Kidney epithelial cell (primary cell): ENCODE measurements at regions not wholly inside any gene's neighbourhood (a gene's known extent, or its start where the extent isn't known, plus 50 kb on each side); places are given as distances from the start of the nearest gene placed in this dataset.
"Not testable (repeated sequence)": the region's sequence is repeated elsewhere in the genome, so short reads cannot be mapped to it uniquely, and the experiment has no call there.

Experiments
- DNase-seq: peaks from one replicate; pipeline ENCODE4 v3.0.0-alpha.2; 2010; ENCODE audit warnings: low read depth
- H3K27me3 ChIP-seq: 2 replicates; pipeline ENCODE4 v1.6.0; 2011; ENCODE audit warnings: low read length; ENCODE audit not compliant: control insufficient read depth, insufficient read depth
- H3K36me3 ChIP-seq: 2 replicates; pipeline ENCODE4 v1.5.1; 2011; ENCODE audit warnings: low read length; ENCODE audit not compliant: control insufficient read depth, insufficient read depth
- H3K4me3 ChIP-seq: 2 replicates; pipeline ENCODE4 v1.5.1; 2011; ENCODE audit warnings: low read depth, mild to moderate bottlenecking, control low read depth, low read length
- TF ChIP-seq, protein P1 (sequence below): IDR thresholded peaks from 2 replicates; pipeline ENCODE4 v1.5.1; 2011; ENCODE audit warnings: mild to moderate bottlenecking, moderate library complexity, low read length, control low read depth, inconsistent platforms; ENCODE audit not compliant: insufficient read depth, poor library complexity, severe bottlenecking

DNA sequence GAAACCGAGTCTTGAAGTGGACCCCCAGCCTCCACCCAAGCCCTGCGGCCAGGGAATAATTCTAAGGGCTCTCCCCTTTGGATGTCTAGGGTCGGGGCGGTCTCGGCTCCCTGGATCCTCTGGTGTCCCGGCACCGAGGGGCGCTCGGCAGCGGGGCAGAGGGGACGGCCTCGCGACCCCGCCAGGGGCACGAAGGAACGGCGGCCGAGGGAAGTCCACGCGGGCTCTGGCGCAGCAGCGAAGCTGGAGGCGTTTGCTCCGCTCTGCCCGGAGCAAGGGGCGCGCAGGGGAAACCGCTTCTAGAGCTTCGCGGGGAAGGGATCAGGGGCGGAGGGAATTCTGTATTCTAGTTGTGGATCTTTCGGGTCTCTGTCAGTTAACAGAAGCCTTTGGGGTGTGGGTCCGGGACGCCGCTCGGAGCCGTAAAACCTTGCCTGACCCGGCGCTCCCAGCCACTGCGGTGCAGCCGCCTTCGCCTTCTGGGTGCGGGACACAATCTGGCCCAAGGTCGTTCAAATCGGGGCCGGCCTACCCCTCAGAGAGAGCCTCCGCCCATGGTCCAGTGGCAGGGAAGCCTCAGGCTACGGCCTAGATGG, 118.2 kb downstream of the KCNRG start:
- Histone ChIP-seq H3K4me3 (no peak overlapping the region), H3K27me3 (peaks cover 53% of the 10 kb centered on the region), H3K36me3 (no peaks in the 10 kb centered on the region)
- no peak for DNase-seq
- TF ChIP-seq, protein P1, sequence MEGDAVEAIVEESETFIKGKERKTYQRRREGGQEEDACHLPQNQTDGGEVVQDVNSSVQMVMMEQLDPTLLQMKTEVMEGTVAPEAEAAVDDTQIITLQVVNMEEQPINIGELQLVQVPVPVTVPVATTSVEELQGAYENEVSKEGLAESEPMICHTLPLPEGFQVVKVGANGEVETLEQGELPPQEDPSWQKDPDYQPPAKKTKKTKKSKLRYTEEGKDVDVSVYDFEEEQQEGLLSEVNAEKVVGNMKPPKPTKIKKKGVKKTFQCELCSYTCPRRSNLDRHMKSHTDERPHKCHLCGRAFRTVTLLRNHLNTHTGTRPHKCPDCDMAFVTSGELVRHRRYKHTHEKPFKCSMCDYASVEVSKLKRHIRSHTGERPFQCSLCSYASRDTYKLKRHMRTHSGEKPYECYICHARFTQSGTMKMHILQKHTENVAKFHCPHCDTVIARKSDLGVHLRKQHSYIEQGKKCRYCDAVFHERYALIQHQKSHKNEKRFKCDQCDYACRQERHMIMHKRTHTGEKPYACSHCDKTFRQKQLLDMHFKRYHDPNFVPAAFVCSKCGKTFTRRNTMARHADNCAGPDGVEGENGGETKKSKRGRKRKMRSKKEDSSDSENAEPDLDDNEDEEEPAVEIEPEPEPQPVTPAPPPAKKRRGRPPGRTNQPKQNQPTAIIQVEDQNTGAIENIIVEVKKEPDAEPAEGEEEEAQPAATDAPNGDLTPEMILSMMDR = no peak

- no peak for DNase-seq
- H3K27me3 ChIP-seq = peaks cover 27% of the 10 kb centered on the region
- H3K4me3 ChIP-seq = no peak overlapping the region
- TF ChIP-seq, protein P1 = no peak
- no peaks in the 10 kb centered on the region for H3K36me3 ChIP-seq
Measured at GRCh38 chr13:50136226-50136625, 121.0 kb downstream of the KCNRG start.

DNA sequence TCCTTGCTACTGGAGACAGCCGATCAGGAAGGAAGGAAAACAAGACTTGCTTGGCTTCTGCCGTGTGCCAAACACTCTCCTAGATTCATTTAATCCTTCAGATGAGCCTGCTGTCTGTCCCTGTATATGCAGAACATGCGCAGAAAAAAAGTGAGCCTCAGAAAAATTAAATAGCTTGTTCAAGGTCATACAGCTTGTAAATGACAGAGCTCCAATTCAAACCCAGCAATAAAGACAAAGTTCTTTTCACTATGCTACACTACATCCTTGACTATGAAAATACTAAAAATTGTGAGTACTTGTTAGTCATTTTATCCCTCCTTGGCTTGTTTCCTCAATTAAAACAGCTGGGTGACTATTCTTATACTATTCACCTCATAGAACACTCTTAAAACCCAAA, 121.4 kb downstream of the KCNRG start:
- Histone ChIP-seq H3K36me3 (no peaks in the 10 kb centered on the region), H3K27me3 (peaks cover 23% of the 10 kb centered on the region), H3K4me3 (no peak overlapping the region)
- TF ChIP-seq, protein P1 = no peak
- DNase-seq = no peak

DNA sequence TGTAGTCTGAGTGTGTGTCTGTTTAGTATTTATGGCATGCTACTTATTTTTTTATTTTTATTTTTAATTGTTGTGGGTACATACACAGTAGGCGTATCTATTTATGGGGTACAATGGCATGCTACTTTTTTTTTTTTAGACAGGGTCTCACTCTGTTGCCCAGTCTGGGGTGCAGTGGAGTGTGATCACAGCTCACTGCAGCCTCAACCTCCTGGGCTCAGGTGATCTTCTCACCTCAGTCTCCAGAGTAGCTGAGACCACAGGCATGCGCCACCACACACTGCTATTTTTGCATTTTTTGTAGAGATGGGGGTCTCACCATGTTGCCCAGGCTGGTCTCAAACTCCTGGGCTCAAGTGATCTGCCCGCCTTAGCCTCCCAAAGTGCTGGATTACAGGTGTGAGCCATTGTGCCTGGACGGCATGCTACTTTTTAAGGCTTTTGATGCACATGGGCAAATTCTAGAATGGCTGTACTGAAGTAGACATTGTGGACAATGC, 124.2 kb downstream of the KCNRG start:
- H3K36me3 ChIP-seq, H3K4me3 ChIP-seq, DNase-seq, H3K27me3 ChIP-seq: not testable (repeated sequence)

GRCh38 chr13:50140153-50140552, 124.9 kb downstream of the KCNRG start:
- TF ChIP-seq, protein P1 = no peak
- no peak for DNase-seq

DNA sequence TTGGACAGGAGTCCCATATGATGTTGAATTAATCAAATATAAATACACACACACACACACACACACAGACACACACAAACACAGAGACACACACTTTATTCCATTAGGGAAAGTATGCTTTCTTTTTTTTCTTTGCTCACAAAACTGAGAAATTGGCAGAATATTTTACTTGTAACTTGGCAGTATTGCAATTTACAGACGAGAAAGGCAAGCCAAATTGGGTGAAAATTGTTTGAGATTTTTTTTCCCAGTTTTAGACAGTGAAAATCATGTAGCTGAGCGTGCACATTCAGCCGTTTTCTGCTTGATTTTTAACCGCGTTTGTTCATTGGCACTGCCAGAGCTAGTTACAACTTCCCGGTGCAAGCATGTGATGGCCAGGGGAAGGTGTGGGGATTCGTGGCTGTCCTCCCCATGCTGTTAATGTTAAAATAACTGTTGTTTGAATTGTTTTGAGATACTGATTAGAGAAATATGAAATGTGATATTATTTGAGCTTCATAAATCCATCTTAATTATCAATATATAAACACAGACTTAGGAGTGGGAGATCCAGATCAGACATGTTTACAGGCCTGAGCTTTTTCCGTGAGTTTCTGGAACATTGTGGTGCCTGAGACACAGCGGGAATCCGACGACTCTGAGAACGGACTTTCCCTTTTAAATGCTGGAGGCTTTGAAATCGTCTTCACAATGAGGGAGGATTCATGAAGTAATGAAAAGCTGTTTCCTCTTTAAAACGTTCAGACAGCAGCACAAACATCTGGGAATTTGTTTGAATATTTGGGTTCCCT, 125.5 kb downstream of the KCNRG start:
- TF ChIP-seq, protein P1 = no peak
- H3K4me3 ChIP-seq = no peak overlapping the region
- no peak for DNase-seq
- no peaks in the 10 kb centered on the region for H3K27me3 ChIP-seq
- no peaks in the 10 kb centered on the region for H3K36me3 ChIP-seq

More at GRCh38 chr13:50140153-50140552, 124.9 kb downstream of the KCNRG start:
- Histone ChIP-seq H3K27me3 (no peaks in the 10 kb centered on the region), H3K36me3 (no peaks in the 10 kb centered on the region), H3K4me3 (no peak overlapping the region)
